Endothelial cell of hepatic sinusoid (primary cell): ENCODE measurements at regions not wholly inside any gene's neighbourhood (a gene's known extent, or its start where the extent isn't known, plus 50 kb on each side); places are given as distances from the start of the nearest gene placed in this dataset.

ENCODE experiments used
- in situ Hi-C: cut with HindIII; loops from 2 replicates; pipeline ENCODE4 v1.10.0; 2017; ENCODE audit warnings: low sequenced_read_pairs

DNA sequence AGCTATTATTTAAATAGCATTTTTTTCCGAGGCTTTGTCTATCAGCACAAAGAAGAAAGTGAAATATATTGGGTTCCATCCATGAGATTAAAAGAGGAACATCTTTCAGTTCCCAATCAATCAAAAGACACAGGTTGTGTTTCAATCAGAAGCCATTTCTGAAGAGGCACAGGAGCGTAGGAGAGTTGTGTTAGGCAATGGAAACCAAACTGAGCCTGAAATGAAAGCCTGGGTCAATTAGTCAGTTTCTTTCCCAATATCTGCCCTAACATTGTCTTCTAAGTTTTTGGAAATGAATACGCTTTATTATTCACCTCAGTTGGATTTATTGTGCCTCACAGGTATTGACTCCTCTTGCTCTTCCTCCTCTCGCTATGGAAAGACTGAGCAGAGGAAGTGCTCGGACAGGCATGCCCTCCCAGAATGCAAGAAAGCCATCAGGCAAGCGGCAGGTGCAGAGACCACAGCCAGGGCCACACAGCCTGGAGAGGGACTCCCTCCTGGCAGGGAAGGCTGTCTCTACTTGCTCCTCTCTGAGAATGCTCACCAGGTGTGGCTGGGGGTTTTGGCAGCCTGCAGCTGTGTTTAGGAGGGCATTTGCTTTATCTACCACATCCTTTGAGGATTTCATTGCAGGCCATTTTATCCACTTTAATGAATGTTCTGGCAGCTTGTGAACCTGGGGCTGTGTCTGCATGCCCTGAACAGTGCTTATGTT, 100.8 kb upstream of the NEDD9 start:
- in situ Hi-C loops: no loop called here

DNA sequence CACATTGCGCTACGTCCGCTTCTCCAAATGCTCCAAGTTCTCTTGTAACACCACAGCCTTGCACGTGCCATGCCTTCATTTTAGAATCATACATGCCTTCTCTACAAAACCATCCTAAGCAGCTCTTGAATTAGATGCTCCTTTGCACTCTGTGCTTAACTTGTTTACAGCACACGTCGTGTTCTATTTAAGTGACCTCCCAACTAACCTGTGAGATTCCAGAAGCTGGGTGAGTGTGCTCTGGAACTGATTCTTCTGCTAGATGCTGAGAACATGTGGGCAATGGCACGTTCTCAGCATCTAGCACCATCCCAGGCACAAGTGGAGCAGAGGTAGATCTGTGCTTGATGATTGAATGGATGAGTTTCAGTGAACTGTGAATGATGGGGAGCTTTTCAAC, 100.0 kb upstream of the NEDD9 start:
- in situ Hi-C loops: no loop called here

DNA sequence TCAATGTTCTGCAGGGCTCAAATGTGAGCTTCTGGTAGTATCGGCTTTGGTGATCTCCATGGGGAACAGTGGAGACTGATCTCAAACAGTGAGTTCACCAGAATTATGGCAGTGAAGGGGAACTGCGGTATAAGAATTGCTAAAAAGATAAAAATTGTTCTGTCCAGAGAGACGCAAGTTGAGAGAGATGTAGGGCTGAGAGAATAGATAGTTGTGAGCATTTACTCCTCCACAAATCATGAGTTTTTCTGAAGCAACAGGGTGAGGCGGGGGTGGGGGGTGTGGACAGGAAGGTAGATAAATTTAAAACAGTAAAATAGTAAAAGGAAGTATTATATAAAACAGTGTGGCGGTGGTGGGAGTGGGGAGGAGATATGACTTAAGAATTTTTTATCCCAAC, 98.6 kb upstream of the NEDD9 start:
- in situ Hi-C loops: no loop called here

DNA sequence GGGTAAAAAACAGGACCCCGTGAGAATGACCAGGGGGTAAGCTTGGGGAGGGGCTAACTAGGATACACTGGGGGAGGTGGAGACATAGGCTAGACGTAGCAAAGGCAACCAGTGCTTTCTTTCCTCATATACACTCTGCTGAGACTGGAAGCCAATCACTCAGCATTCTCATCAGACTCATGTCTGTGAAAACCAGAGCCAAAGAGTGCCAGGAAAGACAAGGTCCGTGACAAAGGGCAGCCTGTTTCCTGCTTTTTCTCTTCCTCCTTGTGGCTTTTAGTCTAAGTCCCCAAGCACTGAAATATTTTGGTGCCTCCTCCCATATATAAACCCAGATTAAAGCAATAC, 97.9 kb upstream of the NEDD9 start:
- in situ Hi-C loops: no loop called here

DNA sequence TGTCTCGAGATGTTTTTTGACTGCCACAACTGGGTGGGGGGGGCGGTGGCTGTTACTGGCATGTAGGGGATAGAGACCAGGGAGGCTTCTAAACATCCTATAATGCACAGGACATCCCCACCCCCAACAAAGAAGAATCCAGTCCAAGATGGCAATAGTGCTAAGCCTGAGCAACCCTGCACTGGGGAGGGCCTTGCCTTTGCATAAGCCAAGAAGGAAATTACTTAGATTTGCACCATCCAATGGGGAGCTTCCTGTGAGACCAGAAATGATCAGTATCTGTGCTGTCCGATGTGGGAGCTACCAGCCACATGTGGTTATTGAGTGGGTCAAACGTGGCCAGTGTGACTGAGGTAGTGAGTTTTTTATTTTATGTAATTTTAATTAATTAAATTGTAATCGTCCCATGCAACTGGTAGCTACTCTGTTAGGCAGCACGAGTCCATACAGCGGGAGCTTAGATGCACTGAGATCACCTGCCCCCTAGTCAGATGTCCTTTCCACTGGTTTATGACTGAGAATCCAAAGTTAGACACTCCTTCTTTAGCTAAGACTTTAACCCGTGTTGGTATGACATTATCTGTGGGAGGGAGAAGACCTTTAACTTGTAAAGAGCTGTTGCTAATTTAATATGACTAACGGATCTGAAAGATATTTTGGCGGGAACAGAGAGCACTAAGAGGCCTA, 97.4 kb upstream of the NEDD9 start:
- in situ Hi-C loops: no loop called here

DNA sequence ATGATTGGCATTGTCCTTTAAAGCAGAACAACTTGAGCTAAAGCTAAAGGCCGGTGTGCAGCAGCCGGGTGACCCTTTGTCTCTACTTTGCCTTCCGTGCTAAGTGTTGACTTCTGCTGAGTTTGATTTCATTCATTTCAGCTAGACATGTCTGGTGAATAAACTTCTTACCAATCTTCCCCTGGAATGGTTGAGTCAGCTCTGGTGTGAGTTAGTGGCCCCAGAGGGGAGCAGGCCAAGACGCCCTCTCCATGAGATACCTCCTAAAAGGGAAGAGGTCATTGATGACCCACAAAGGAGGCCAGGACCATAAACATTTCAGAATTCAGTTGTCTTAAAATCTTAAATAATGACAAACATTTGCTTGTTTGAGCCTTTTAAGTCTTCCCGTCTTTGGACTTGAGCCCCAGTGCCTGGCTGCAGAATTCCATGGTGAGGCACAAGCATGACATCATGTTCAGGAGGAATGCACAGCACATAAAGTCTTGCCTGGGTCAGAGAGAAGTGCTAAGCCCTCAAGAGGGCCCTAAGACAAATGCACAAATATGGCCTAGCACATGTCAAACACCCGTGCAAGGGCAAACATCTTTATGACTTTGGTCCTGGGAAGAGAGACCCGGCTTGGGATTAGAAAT, 96.3 kb upstream of the NEDD9 start:
- in situ Hi-C loops: no loop called here

DNA sequence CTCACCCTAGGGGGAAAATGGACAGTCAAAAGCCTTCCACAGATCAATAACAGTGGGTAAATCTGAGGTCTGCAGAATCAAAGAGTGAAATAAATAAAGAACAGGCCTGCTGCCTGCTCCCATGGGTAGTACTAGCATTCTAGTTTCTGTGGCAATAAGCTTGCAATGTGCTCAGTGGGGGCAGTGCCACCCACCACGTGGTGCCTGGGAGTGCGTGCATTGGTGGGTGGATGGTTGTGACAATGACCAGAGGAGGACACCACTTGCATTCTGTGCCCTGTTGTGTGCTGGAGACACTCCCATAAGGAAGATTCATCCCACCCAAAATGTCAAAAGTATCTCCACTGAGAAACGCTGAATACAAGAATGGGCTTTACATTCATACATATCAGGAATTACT, 95.5 kb upstream of the NEDD9 start:
- in situ Hi-C loops: no loop called here

DNA sequence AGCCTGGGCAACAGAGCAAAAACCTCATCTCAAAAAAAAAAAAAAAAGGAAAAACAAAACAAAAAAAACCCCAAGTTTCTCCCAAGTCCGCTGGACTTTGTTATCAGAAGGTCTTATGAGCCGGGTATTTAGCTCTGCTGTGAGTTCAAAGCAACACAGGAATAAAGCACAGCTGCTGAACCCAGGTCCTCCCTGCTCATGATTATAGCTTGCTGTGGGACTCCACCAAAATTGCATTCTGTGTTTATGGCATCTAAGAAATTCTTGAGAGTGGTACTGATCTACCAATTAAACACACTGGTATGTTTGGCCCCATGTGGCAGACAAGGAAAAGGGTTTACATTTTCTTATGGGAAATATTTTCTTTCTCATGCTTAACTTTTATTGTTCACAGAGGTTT, 93.6 kb upstream of the NEDD9 start:
- in situ Hi-C loops: no loop called here

DNA sequence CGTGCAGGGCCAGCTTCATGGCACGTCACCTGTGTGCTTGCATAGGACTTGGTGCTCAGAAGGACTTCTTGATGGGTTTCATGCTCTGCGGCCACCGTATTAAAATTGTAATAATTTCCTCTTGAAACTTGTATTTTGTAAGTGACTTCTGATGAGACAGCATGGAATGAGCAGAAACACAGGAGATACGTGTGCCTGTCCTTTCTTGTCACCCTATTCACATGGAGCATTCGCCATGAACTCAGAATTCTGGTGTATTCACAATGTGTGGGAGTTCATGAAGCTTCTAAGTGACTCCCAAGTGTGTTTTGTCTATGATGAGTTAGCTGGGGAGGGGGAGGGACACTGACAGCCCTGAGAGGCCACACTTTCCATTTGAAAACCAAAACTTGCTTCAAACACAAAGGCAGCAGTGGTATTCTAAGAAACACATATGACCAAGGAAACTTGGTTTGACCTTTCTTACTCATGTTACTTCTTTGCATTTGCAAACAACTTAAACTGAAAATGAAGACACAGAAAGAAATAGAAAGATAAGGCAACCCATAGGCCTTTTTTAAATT, 92.1 kb upstream of the NEDD9 start:
- in situ Hi-C loops: no loop called here

DNA sequence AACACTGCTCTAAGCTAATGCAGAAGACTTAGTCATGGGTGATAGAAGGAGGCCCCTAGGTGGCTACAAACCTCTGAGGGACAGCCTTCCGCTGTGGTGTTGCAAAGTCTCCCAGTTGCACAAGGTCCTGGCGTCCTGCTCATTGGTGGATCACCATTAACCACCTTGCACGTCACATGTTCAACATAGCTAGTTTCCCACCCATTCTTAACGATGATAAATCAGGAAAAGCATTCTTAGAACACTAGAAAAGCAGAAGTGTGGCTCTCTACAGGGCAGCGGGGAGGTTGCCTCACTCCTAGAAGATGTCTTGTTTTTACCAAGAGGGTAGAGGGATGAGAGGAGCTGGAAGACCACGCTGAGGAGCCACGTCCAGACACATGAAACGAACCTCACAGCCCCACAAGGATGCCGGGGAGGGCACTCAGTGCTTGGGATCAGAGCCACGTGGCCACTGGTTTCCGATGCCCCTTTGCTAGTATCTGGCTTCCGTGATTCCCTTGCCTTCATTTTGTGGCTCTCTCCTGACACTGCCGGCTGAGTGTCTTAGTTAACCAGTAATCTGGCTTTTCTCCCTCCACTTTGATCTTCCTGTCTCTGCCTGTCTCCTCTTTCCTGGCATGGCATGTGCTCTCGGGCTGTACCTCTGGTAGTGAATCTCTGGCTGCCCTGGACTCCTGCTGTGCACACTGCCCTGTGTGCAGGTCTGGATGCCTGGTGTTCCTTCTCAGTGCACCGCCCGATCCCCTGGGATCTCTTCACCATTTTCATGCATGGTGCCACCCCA, 91.4 kb upstream of the NEDD9 start:
- in situ Hi-C loops: no loop called here

DNA sequence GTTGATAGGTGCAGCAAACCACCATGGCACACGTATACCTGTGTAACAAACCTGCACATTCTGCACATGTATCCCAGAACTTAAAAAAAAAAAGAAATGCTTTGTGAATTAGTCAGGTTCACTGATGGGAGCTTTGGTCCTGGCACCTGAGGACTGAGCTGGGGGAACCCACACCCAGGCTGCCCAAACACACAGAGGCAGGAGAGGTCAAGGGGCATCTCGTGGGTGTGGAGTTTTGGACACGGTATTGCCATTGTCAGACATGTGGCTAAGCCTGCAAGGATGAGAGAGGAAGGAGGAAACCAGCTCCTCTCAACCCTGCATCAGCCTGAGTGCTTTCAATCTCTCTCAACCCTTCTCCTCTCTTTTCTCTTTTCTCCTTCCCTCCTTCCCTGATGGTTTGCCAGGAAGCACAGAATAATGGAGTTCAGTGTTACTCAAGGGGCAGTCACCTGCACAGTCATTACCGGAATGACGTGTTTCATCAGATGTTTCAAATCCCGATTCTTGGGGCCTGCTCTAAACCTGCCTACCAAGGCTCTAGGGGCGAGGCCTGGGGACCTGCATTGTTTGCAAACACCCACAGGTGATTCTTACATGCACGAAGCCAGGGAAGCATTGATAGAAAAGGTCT, 89.9 kb upstream of the NEDD9 start:
- in situ Hi-C loops: no loop called here

DNA sequence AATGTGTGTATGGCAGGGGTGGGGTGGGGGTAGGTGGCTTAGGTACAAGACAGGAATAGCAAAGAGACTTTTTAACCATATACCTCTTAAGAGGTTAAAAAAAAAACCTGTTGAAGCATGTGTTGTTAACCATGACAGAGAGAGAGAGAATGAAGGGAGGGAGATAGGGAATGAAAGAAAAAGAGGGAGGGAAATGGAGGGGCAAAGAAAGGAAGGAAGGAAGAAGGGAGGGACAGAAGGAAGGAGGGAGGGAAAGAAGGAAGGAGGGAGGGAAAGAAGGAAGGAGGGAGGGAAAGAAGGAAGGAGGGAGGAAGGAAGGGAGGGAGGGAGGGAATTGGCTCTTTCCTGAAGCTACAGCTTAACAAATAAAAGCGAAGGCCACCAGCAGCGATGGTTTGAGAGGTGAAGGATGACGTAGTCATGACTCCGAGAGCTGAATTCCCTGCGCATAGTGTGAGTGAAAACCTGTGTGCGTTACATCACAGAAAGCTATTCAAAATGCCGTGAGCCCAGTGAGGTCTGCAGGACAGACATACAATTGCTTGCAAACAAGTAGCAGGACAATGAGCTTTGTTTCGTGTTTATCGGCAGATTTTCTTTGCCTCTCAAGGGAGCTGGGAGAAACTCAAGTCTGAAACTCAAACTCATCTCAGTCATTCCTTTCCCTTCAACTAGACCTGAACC, 88.6 kb upstream of the NEDD9 start:
- in situ Hi-C loops: no loop called here

DNA sequence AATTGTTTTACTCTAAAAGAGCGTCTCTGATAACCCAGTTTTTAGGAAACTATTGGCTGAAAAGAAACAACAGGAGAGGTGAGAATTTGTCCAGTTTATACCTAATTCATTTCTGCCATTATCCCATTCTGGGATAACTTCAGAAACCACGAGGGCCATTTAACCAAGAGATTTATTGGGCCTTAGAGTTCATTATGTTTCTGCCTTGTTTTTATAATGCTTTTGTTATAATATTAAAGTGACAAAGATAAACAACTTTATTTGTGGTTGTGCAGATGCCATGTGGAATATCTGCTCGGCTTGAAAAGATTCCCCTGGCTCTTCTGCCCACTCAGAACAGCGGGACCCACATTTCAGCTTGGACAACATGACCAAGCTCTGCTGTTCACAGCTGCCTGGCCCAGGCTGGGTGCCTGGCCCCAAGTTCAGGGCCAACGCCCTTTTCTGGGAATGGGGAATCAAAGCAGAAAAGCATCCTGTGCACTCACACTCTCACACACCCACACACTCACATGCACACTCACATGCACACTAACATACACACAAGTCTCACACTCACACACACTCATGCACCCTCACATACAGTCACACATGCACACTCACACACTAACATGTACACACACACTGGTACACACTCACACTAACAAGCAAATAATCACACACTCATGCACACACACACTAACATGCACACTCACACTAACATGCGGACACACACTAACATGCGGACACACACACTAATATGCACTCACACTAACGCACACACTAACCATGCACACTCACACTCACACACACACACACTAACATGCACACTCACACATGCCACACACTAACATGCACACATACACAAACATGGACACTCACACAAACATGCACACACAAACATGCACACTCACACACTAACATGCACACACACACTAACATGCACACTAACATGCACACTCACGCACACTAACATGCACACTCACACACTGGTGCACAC, 86.7 kb upstream of the NEDD9 start:
- in situ Hi-C loops: no loop called here

DNA sequence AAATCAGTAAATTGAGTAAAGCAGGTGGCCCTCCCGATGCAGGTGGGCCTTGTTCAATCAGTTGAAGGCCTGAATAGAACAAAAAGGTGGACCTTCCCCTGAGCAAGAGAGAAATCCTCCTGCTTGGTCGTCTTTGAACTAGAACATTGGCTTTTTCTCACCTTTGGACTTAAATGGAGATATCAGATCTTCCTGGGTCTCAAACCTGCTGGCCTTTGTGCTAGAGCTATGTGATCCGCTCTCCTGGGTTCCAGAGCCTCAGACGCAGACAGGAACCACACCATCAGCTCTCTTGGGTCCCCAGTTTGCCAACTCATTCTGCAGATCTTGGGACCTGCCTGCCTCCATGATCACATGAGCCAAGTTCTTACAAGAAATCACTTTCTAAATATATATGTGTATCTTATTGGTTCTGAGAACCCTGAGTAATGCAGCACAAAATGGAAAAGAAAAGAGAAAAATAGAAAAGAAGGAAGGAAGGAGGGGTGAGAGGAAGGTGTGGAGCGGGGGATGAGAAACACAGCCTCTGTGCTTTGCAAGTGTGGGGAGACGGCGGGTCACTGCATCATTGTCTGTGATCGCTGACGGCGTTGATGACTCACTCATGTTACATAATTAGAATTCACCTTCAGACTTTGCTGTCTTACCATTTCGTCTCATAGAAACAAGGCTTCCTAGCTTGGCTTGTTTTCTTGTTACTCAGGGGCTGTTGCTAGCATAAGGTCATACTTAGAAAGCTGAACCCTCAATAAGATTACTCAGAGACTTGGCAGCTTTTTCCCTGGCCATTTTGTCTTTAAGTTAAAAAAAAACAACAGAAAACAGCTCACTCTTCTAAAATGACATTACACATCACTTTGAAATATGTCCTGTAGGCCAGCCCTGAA, 85.7 kb upstream of the NEDD9 start:
- in situ Hi-C loops: no loop called here

DNA sequence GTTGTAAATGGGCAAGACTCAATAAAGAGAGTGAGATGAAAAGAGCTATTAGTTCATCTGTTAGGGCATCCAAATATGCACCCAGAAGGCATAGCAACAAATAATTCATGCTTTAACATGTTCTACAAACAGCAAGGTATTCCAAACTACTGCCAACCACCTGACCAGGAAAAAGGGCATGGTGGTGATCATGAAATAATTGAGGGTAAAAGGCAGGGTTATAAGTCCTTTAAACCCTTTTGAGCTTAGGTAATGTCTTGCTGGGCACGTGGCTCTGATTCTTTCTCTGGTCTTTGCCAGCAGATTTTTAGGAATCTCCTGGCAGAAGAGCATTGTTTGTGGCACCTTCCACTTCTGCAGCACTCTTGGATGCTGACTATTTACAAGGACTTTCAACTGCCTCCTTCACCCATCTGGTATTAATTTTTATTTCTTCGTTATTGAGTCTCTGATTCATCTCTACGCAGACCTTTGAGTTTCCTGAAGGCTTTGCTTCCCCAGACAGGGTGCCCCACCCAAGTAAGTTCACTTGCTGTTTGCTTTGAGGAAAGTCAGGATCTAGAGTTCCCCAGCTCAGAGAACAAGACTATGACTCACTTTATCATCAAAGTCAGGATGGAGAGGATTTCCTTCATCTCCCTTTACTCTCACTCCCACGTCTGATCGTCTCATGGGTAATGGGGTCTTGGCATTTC, 83.4 kb upstream of the NEDD9 start:
- in situ Hi-C loops: no loop called here

DNA sequence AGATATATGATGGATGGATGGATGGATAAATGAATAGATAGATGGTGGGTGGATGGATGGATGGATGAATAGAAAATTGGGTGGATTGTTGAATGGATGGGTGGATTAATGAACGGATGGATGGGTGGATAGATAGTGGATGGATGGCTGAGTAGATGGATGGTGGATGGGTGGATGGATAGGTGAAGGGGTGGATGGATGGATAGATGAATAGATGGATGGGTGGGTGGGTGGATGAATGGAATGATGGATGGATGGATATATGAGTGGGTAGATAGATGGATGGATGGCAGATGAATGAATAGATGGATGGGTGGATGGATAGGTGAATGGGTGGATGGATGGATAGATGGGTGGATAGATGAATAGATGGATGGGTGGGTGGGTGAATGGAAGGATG, 80.7 kb upstream of the NEDD9 start:
- in situ Hi-C loops: loop anchor here (5.0 kb wide), 1 partner anchor 44 kb away; no protein-coding TSS in a partner anchor

DNA sequence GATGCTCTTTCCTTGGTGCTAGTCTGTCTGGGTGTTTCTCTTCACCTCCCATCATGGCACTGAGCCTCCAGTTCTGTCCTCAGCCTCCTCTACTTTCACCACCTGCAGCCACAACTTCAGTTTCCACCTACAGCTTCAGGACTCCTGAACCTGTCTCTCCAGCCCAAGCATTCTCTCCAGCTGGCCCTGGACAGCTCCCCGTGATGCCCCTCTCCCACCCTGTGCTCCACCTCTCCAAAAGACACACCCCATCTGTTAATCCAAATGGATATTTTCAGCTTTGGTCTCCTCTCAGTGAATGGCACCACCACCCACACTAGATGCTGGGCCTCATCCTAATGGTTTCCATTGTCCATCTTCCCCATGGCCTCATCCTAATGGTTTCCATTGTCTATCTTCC, 79.5 kb upstream of the NEDD9 start:
- in situ Hi-C loops: loop anchor here (5.0 kb wide), 1 partner anchor 45 kb away; no protein-coding TSS in a partner anchor
